Lung microvascular endothelial cell (primary cell): ENCODE measurements at regions not wholly inside any gene's neighbourhood (a gene's known extent, or its start where the extent isn't known, plus 50 kb on each side); places are given as distances from the start of the nearest gene placed in this dataset.
"Not testable (repeated sequence)": the region's sequence is repeated elsewhere in the genome, so short reads cannot be mapped to it uniquely, and the experiment has no call there.

Experiments used
- DNase-seq, 2 donors: peaks; one replicate each; pipeline versions ENCODE4 v3.0.0 to v3.0.0-alpha.2; 2010; ENCODE audit warnings: low read depth in 2 of 2

GRCh38 chr3:161600173-161600572 is 103.6 kb downstream of the OTOL1 start:
- no peak for DNase-seq

- no peak for DNase-seq
Observed at GRCh38 chr3:161602475-161602874, 105.9 kb downstream of the OTOL1 start.

- no peak for DNase-seq
Observed at GRCh38 chr3:161602918-161603317, 106.3 kb downstream of the OTOL1 start.

- no peak for DNase-seq
Observed at GRCh38 chr3:161607056-161607455, 110.4 kb downstream of the OTOL1 start.

GRCh38 chr3:161619351-161619750 is 122.7 kb downstream of the OTOL1 start:
- no peak for DNase-seq

GRCh38 chr3:161630794-161631193 is 134.2 kb downstream of the OTOL1 start:
- DNase-seq, result no peak

- no peak for DNase-seq
Observed at GRCh38 chr3:161631536-161631935, 134.9 kb downstream of the OTOL1 start.

- DNase-seq, result no peak
Observed at GRCh38 chr3:161637559-161637958, 141.0 kb downstream of the OTOL1 start.

- DNase-seq, result not testable (repeated sequence)
Observed at GRCh38 chr3:161639095-161639494, 142.5 kb downstream of the OTOL1 start.

- no peak for DNase-seq
Observed at GRCh38 chr3:161640181-161640580, 143.6 kb downstream of the OTOL1 start.

- DNase-seq, result no peak
Observed at GRCh38 chr3:161641287-161641686, 144.7 kb downstream of the OTOL1 start.

GRCh38 chr3:161644891-161645635 is 148.5 kb downstream of the OTOL1 start:
- DNase-seq, result no peak

GRCh38 chr3:161647936-161648470 is 151.4 kb downstream of the OTOL1 start:
- no peak for DNase-seq

- DNase-seq, result no peak
Observed at GRCh38 chr3:161649900-161650484, 153.4 kb downstream of the OTOL1 start.

- DNase-seq, result no peak
Observed at GRCh38 chr3:161657786-161658185, 161.2 kb downstream of the OTOL1 start.

GRCh38 chr3:161671141-161671540 is 174.5 kb downstream of the OTOL1 start:
- DNase-seq, result no peak

- DNase-seq, result no peak
Observed at GRCh38 chr3:161672478-161672877, 175.9 kb downstream of the OTOL1 start.

- DNase-seq, result no peak
Observed at GRCh38 chr3:161673866-161674265, 177.3 kb downstream of the OTOL1 start.

- no peak for DNase-seq
Observed at GRCh38 chr3:161674402-161674801, 177.8 kb downstream of the OTOL1 start.

GRCh38 chr3:161681831-161682230 is 185.2 kb downstream of the OTOL1 start:
- not testable (repeated sequence) for DNase-seq

GRCh38 chr3:161682715-161683114 is 186.1 kb downstream of the OTOL1 start:
- no peak for DNase-seq

- no peak for DNase-seq
Observed at GRCh38 chr3:161689584-161690298, 193.1 kb downstream of the OTOL1 start.

GRCh38 chr3:161690299-161690620 is 193.7 kb downstream of the OTOL1 start:
- DNase-seq, result no peak
